GM12878 (cell line): ENCODE measurements at regions not wholly inside any gene's neighbourhood (a gene's known extent, or its start where the extent isn't known, plus 50 kb on each side); places are given as distances from the start of the nearest gene placed in this dataset.
A peak's percentile ranks its signal among the peaks of the same experiment; 100 is the strongest.

Experiments used
- ATAC-seq: fragments of 200-7000 bp; cut with Tn5 transposase; 3 replicates; pipeline ENCODE4 v1.9.1; 2020; ENCODE audit warnings: mild to moderate bottlenecking, moderate library complexity
- BruUV-seq: library from RNA; stranded (reverse); fragments of 400-500 nt; replicated peaks from 2 replicates; lab custom pipeline; 2021; lab: Mats Ljungman, UMichigan
- CTCF ChIA-PET: fragments of 300-600 bp; sonication (Branson Sonifier 250); formaldehyde crosslinking; extraction: SDS; loops from one replicate; lab custom pipeline; 2021; ENCODE audit warnings: inconsistent platforms; lab: Yijun Ruan, JAX
- POLR2A ChIA-PET: fragments of 350-600 bp; formaldehyde crosslinking; extraction: SDS; loops from one replicate; lab custom pipeline; 2021; ENCODE audit warnings: inconsistent platforms; lab: Charles Lee
- RAD21 ChIA-PET: fragments of 300-600 bp; sonication (Branson Sonifier 250); formaldehyde crosslinking; loops from one replicate; lab custom pipeline; 2023; ENCODE audit warnings: antibody characterized with exemption; ENCODE audit not compliant: unreplicated experiment; lab: Charles Lee
- SMC1A ChIA-PET: fragments of 300-600 bp; sonication (Branson Sonifier 250); formaldehyde crosslinking; loops from one replicate; lab custom pipeline; 2023; ENCODE audit not compliant: unreplicated experiment, uncharacterized antibody; lab: Charles Lee
- DNase-seq: peaks from one replicate; pipeline ENCODE4 v3.0.0-alpha.2; 2011; ENCODE audit warnings: low read depth, low spot score
- FAIRE-seq: peaks from 3 replicates; lab custom pipeline; 2011; peaks lifted over from hg19 to GRCh38; lab: Jason Lieb, UNC
- H2AFZ ChIP-seq: 2 replicates; pipeline ENCODE4 v1.6.0; 2011; ENCODE audit warnings: low read depth, low read length, control low read depth; ENCODE audit not compliant: control insufficient read depth
- H3K27ac ChIP-seq: 2 replicates; pipeline ENCODE4 v1.5.1; 2011; ENCODE audit warnings: control low read depth; ENCODE audit not compliant: control insufficient read depth, insufficient read depth
- H3K27me3 ChIP-seq, 2 experiments: replicated peaks in 1 of 2; 2 replicates each; pipeline versions ENCODE4 v1.6.0 to v1.6.1; 2011; ENCODE audit warnings: low read length in 1 of 2; ENCODE audit not compliant: control insufficient read depth in 2 of 2, insufficient read depth in 2 of 2
- H3K36me3 ChIP-seq, 2 experiments: 2 replicates each; pipeline ENCODE4 v1.5.1; 2011; ENCODE audit warnings: low read length in 1 of 2; ENCODE audit not compliant: control insufficient read depth in 2 of 2, insufficient read depth in 2 of 2
- H3K4me1 ChIP-seq: 2 replicates; pipeline ENCODE4 v1.6.1; 2011; ENCODE audit warnings: mild to moderate bottlenecking, low read length, moderate library complexity, mixed read lengths; ENCODE audit not compliant: control insufficient read depth, insufficient read depth
- H3K4me2 ChIP-seq: 2 replicates; pipeline ENCODE4 v1.6.0; 2011; ENCODE audit warnings: control low read depth; ENCODE audit not compliant: control insufficient read depth, insufficient read depth
- H3K4me3 ChIP-seq: fragments of 200-600 bp; sonication (generic); 2 replicates; pipeline ENCODE4 v1.5.1; 2016
- H3K79me2 ChIP-seq: 2 replicates; pipeline ENCODE4 v1.6.0; 2011; ENCODE audit warnings: low read length; ENCODE audit not compliant: control insufficient read depth, insufficient read depth
- H3K9ac ChIP-seq: 2 replicates; pipeline ENCODE4 v1.8.0; 2011; ENCODE audit warnings: low read length, control low read depth, mixed read lengths; ENCODE audit not compliant: control insufficient read depth, insufficient read depth
- H3K9me3 ChIP-seq: replicated peaks from 3 replicates; pipeline ENCODE4 v1.5.1; 2011; ENCODE audit warnings: mild to moderate bottlenecking, low read length; ENCODE audit not compliant: control insufficient read depth, insufficient read depth
- H4K20me1 ChIP-seq: 2 replicates; pipeline ENCODE4 v1.6.0; 2011; ENCODE audit not compliant: control insufficient read depth, insufficient read depth
- CREB1 ChIP-seq: IDR thresholded peaks from 2 replicates; pipeline ENCODE4 v1.6.1; 2012; ENCODE audit warnings: low read depth, mild to moderate bottlenecking, inconsistent platforms
- CREM ChIP-seq: IDR thresholded peaks from 2 replicates; pipeline ENCODE4 v1.6.1; 2014; ENCODE audit warnings: antibody characterized with exemption, low read depth
- RAD51 ChIP-seq: fragments of 450-650 bp; IDR thresholded peaks from 2 replicates; pipeline ENCODE4 v1.6.1; 2016; ENCODE audit warnings: moderate library complexity, mild to moderate bottlenecking, inconsistent platforms
- SPI1 ChIP-seq: IDR thresholded peaks from 2 replicates; pipeline ENCODE4 v1.6.1; 2011; ENCODE audit warnings: low read depth, mild to moderate bottlenecking, low read length, moderate library complexity, borderline replicate concordance; ENCODE audit not compliant: insufficient read depth
- SREBF2 ChIP-seq: IDR thresholded peaks from 2 replicates; pipeline ENCODE4 v1.6.1; 2012; ENCODE audit warnings: mild to moderate bottlenecking, low read length
- WGBS: methylation state at CpG from one replicate; pipeline ENCODE4 v1.1.6; 2016; ENCODE audit warnings: low lambda C conversion rate; ENCODE audit not compliant: insufficient replicate concordance, insufficient coverage; ENCODE audit errors: missing lambda C conversion rate; 5-methylcytosine and 5-hydroxymethylcytosine counted together
- in situ Hi-C: fragments of 300-500 bp; cut with MboI; formaldehyde crosslinking; loops from 9 replicates; pipeline ENCODE4 v1.14.3; 2018; ENCODE audit warnings: mixed read lengths
- intact Hi-C: fragments of 100-400 bp; cut with micrococcal nuclease; formaldehyde crosslinking; loops from one replicate; pipeline ENCODE4 v1.14.2; 2022; ENCODE audit not compliant: unreplicated experiment
- TF ChIP-seq, protein P1 (sequence below), 3 experiments: IDR thresholded peaks in 2 of 3; conservative IDR thresholded peaks in 1 of 3; 2 replicates each; pipeline ENCODE4 v1.5.1; 2011; ENCODE audit warnings: low read depth in 3 of 3, low read length in 3 of 3, mild to moderate bottlenecking in 3 of 3, control low read depth in 2 of 3, moderate library complexity in 2 of 3, inconsistent platforms in 1 of 3, mixed read lengths in 1 of 3; ENCODE audit not compliant: control insufficient read depth in 2 of 3, insufficient read depth in 1 of 3; ENCODE audit errors: extremely low read depth in 1 of 3
- TF ChIP-seq, protein P2 (sequence below): fragments of 450-650 bp; IDR thresholded peaks from 2 replicates; pipeline ENCODE4 v1.6.1; 2018; ENCODE audit warnings: mild to moderate bottlenecking, low read depth, moderate library complexity; ENCODE audit not compliant: partially characterized antibody
- TF ChIP-seq, protein P3 (sequence below): fragments of 450-650 bp; formaldehyde crosslinking; IDR thresholded peaks from 2 replicates; pipeline ENCODE4 v1.4.0; 2022; ENCODE audit warnings: mild to moderate bottlenecking, moderate library complexity

DNA sequence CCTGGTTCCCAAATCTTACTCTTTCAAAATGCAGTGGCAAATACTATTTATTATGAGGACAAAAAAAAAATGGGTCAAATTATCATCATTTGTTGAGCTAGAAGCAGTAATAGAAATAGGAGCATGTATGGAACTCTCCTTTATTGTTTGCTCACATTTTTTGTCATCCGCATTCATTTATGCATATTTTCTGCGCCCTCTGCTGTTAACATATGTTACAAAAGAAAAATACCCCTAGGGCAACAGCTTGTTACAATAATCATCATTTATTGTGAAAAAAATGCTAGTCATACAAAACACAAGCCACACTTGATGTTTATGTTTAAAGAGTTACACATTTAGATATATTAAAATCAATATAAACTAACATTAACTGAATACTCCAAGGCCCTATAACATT is 328.2 kb downstream of the TUSC1 start:
- ChIA-PET SMC1A (interaction anchor here (0.5 to 1.9 kb wide), 4 partner anchors 20 to 458 kb away, joined by 3 to 6 read pairs (median 4); no protein-coding TSS in a partner anchor), RAD21 (no interaction called here), POLR2A (no interaction called here), CTCF (interaction anchor here (0.6 to 1.7 kb wide), 4 partner anchors 13 to 505 kb away, joined by 3 to 6 read pairs (median 4); no protein-coding TSS in a partner anchor)
- no peak for ATAC-seq
- Histone ChIP-seq H3K9ac (no peak overlapping the region), H3K27me3 (no peaks in the 10 kb centered on the region), H3K9me3 (no peaks in the 10 kb centered on the region), H3K4me3 (no peak overlapping the region), H3K36me3 (no peaks in the 10 kb centered on the region), H3K27ac (no peak overlapping the region), H4K20me1 (no peaks in the 10 kb centered on the region), H3K4me1 (no peaks in the 10 kb centered on the region), H3K79me2 (no peaks in the 10 kb centered on the region), H2AFZ (no peak overlapping the region), H3K4me2 (no peak overlapping the region)
- in situ Hi-C loops (no loop called here), intact Hi-C loops (no loop called here)
- no TSS peak for BruUV-seq
- 45% methylated on average over 2 of the region's 2 CpGs for WGBS
- TF ChIP-seq SPI1 = no peak
- TF ChIP-seq, protein P1, sequence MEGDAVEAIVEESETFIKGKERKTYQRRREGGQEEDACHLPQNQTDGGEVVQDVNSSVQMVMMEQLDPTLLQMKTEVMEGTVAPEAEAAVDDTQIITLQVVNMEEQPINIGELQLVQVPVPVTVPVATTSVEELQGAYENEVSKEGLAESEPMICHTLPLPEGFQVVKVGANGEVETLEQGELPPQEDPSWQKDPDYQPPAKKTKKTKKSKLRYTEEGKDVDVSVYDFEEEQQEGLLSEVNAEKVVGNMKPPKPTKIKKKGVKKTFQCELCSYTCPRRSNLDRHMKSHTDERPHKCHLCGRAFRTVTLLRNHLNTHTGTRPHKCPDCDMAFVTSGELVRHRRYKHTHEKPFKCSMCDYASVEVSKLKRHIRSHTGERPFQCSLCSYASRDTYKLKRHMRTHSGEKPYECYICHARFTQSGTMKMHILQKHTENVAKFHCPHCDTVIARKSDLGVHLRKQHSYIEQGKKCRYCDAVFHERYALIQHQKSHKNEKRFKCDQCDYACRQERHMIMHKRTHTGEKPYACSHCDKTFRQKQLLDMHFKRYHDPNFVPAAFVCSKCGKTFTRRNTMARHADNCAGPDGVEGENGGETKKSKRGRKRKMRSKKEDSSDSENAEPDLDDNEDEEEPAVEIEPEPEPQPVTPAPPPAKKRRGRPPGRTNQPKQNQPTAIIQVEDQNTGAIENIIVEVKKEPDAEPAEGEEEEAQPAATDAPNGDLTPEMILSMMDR (IDR thresholded peaks at IDR 0.05 in 2 of 3, conservative IDR thresholded peaks at IDR 0.05 in 1 of 3; ENCODE audit: control insufficient read depth in 2 of 3, extremely low read depth in 1 of 3, insufficient read depth in 1 of 3, low read depth in 3 of 3, low read length in 3 of 3) = peak in 1 of 3 experiments; percentile 6; a peak in 1 of 6 replicates
- no peak for FAIRE-seq
- DNase-seq = no peak

DNA sequence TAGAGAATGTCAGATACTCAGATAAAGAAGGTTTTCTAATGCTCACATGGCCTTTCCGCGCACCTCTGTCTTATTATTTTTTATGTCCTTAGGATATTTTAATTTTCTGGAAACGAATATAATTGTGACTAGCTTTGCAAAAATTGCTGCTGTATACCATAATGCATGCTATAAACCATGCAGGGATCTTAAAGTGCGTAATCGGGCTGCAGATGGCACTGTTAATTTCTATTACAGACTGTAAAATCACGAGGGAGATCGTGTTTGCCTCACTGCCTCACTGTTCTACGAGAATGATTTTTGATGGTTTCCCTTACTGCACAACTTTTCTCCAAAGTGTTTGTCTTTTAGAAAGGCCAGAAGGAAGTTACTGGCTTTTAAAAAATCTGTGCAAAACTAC is 356.1 kb downstream of the TUSC1 start:
- Histone ChIP-seq H3K4me1 (no peaks in the 10 kb centered on the region), H3K27me3 (no peaks in the 10 kb centered on the region), H3K27ac (no peak overlapping the region), H3K79me2 (no peaks in the 10 kb centered on the region), H3K36me3 (no peaks in the 10 kb centered on the region), H3K4me3 (no peak overlapping the region), H2AFZ (no peak overlapping the region), H3K4me2 (no peak overlapping the region), H3K9me3 (no peaks in the 10 kb centered on the region), H4K20me1 (no peaks in the 10 kb centered on the region), H3K9ac (no peak overlapping the region)
- no TSS peak for BruUV-seq
- intact Hi-C loops = no loop called here
- 23% methylated on average over 8 of the region's 8 CpGs for WGBS
- ATAC-seq (no peak), DNase-seq (no peak), FAIRE-seq (no peak)
- in situ Hi-C loops = no loop called here
- ChIA-PET RAD21 (no interaction called here), SMC1A (no interaction called here), POLR2A (interaction anchor here (0.6 kb wide), 1 partner anchor 943 kb away, joined by 4 read pairs; no protein-coding TSS in a partner anchor), CTCF (interaction anchor here (1.3 kb wide), 1 partner anchor 61 kb away, joined by 3 read pairs; no protein-coding TSS in a partner anchor)
- TF ChIP-seq SREBF2 = no peak
- TF ChIP-seq CREM = no peak
- TF ChIP-seq, protein P2, sequence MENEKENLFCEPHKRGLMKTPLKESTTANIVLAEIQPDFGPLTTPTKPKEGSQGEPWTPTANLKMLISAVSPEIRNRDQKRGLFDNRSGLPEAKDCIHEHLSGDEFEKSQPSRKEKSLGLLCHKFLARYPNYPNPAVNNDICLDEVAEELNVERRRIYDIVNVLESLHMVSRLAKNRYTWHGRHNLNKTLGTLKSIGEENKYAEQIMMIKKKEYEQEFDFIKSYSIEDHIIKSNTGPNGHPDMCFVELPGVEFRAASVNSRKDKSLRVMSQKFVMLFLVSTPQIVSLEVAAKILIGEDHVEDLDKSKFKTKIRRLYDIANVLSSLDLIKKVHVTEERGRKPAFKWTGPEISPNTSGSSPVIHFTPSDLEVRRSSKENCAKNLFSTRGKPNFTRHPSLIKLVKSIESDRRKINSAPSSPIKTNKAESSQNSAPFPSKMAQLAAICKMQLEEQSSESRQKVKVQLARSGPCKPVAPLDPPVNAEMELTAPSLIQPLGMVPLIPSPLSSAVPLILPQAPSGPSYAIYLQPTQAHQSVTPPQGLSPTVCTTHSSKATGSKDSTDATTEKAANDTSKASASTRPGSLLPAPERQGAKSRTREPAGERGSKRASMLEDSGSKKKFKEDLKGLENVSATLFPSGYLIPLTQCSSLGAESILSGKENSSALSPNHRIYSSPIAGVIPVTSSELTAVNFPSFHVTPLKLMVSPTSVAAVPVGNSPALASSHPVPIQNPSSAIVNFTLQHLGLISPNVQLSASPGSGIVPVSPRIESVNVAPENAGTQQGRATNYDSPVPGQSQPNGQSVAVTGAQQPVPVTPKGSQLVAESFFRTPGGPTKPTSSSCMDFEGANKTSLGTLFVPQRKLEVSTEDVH = no peak
- TF ChIP-seq, protein P3, sequence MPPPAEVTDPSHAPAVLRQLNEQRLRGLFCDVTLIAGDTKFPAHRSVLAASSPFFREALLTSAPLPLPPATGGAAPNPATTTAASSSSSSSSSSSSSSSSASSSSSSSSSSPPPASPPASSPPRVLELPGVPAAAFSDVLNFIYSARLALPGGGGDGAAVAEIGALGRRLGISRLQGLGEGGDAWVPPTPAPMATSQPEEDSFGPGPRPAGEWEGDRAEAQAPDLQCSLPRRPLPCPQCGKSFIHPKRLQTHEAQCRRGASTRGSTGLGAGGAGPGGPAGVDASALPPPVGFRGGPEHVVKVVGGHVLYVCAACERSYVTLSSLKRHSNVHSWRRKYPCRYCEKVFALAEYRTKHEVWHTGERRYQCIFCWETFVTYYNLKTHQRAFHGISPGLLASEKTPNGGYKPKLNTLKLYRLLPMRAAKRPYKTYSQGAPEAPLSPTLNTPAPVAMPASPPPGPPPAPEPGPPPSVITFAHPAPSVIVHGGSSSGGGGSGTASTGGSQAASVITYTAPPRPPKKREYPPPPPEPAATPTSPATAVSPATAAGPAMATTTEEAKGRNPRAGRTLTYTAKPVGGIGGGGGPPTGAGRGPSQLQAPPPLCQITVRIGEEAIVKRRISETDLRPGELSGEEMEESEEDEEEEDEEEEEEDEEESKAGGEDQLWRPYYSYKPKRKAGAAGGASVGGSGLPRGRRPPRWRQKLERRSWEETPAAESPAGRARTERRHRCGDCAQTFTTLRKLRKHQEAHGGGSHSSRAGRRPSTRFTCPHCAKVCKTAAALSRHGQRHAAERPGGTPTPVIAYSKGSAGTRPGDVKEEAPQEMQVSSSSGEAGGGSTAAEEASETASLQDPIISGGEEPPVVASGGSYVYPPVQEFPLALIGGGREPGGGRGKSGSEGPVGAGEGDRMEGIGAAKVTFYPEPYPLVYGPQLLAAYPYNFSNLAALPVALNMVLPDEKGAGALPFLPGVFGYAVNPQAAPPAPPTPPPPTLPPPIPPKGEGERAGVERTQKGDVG (CRISPR knock-in tag) = no peak
- no peak for TF ChIP-seq RAD51
- no peak for TF ChIP-seq CREB1
